HCT116 (cell line): ENCODE measurements at regions not wholly inside any gene's neighbourhood (a gene's known extent, or its start where the extent isn't known, plus 50 kb on each side); places are given as distances from the start of the nearest gene placed in this dataset.

Source experiments
- ATAC-seq: fragments of 200-7000 bp; cut with Tn5 transposase; 2 replicates; pipeline ENCODE4 v1.9.1; 2020; ENCODE audit warnings: mild to moderate bottlenecking, moderate library complexity
- BruUV-seq: library from RNA; stranded (reverse); fragments of 400-500 nt; replicated peaks from 2 replicates; lab custom pipeline; 2021; lab: Mats Ljungman, UMichigan
- CTCF ChIA-PET: fragments of 300-600 bp; sonication (Branson Sonifier 250); formaldehyde crosslinking; loops from one replicate; lab custom pipeline; 2021; ENCODE audit warnings: antibody characterized with exemption; lab: Charles Lee
- POLR2A ChIA-PET: fragments of 300-600, 350-600 bp; sonication (Branson Sonifier 250); formaldehyde crosslinking; loops from one replicate; lab custom pipeline; 2021; ENCODE audit warnings: antibody characterized with exemption; lab: Charles Lee
- RAD21 ChIA-PET, 2 experiments: fragments of 300-600 bp; sonication (Branson Sonifier 250); formaldehyde crosslinking; loops; one replicate each; lab custom pipeline; 2023; ENCODE audit warnings: low total read pairs in 2 of 2; ENCODE audit not compliant: uncharacterized antibody in 2 of 2, unreplicated experiment in 2 of 2, low non-redundant PET in 1 of 2; lab: Charles Lee
- DNase-seq: peaks from one replicate; pipeline ENCODE4 v3.0.0-alpha.2; 2010; ENCODE audit warnings: low read depth, low spot score
- H2AFZ ChIP-seq: fragments of 200-600 bp; shearing (Covaris generic), sonication (generic); 2 replicates; pipeline ENCODE4 v1.6.1; 2017; ENCODE audit warnings: low read depth, mixed run types, mixed read lengths, antibody characterized with exemption, low read length; ENCODE audit not compliant: poor library complexity, severe bottlenecking
- H3K27ac ChIP-seq: 2 replicates; pipeline ENCODE4 v1.5.1; 2012; ENCODE audit warnings: low read depth, low read length
- H3K27me3 ChIP-seq: fragments of 200-600 bp; sonication (generic); 2 replicates; pipeline ENCODE4 v1.6.1; 2016; ENCODE audit warnings: mixed run types, low read length, mixed read lengths; ENCODE audit not compliant: insufficient read depth
- H3K36me3 ChIP-seq, 2 experiments: fragments of 200-500 bp in 1 of 2; fragments of 200-600 bp in 1 of 2; sonication (Bioruptor generic) in 1 of 2; sonication (generic) in 1 of 2; 2 replicates each; pipeline versions ENCODE4 v1.5.1 to v1.6.1; 2014 to 2016; ENCODE audit warnings: low read length in 2 of 2, inconsistent platforms in 1 of 2, mixed read lengths in 1 of 2, mixed run types in 1 of 2; ENCODE audit not compliant: insufficient read depth in 2 of 2, control insufficient read depth in 1 of 2
- H3K4me1 ChIP-seq, 2 experiments: fragments of 200-600 bp in 1 of 2; sonication (generic) in 1 of 2; 2 replicates each; pipeline versions ENCODE4 v1.5.1 to v1.6.1; 2012 to 2017; ENCODE audit warnings: low read length in 2 of 2, inconsistent platforms in 1 of 2, mild to moderate bottlenecking in 1 of 2, mixed read lengths in 1 of 2, mixed run types in 1 of 2, moderate library complexity in 1 of 2; ENCODE audit not compliant: insufficient read depth in 2 of 2, control insufficient read depth in 1 of 2
- H3K4me2 ChIP-seq: fragments of 200-600 bp; sonication (generic); 2 replicates; pipeline ENCODE4 v1.6.1; 2017; ENCODE audit warnings: mixed run types, low read length, mixed read lengths
- H3K4me3 ChIP-seq, 2 experiments: fragments of 200-600 bp in 1 of 2; sonication (generic) in 1 of 2; replicated peaks in 1 of 2; 2 replicates each; pipeline ENCODE4 v1.5.1; 2011 to 2016; ENCODE audit warnings: low read length in 2 of 2, control low read depth in 1 of 2, low read depth in 1 of 2, mild to moderate bottlenecking in 1 of 2, mixed read lengths in 1 of 2, mixed run types in 1 of 2
- H3K79me2 ChIP-seq: fragments of 200-600 bp; sonication (generic); 2 replicates; pipeline ENCODE4 v1.6.1; 2017; ENCODE audit warnings: mild to moderate bottlenecking, mixed run types, low read length, moderate library complexity, mixed read lengths; ENCODE audit not compliant: insufficient read depth
- H3K9ac ChIP-seq: fragments of 200-600 bp; sonication (generic); 2 replicates; pipeline ENCODE4 v1.6.1; 2016; ENCODE audit warnings: low read length, mixed read lengths
- H3K9me2 ChIP-seq: fragments of 200-600 bp; sonication (generic), shearing (Covaris generic); 2 replicates; pipeline ENCODE4 v1.6.1; 2017; ENCODE audit warnings: mixed run types, mild to moderate bottlenecking, moderate library complexity; ENCODE audit not compliant: insufficient read depth
- H3K9me3 ChIP-seq, 2 experiments: fragments of 200-500 bp in 1 of 2; fragments of 200-600 bp in 1 of 2; sonication (Bioruptor generic) in 1 of 2; sonication (generic) in 1 of 2; 2 replicates each; pipeline ENCODE4 v1.6.1; 2014 to 2017; ENCODE audit warnings: low read length in 2 of 2, mixed read lengths in 2 of 2, inconsistent platforms in 1 of 2, low read depth in 1 of 2, mild to moderate bottlenecking in 1 of 2, mixed run types in 1 of 2, moderate library complexity in 1 of 2; ENCODE audit not compliant: control insufficient read depth in 1 of 2, insufficient read depth in 1 of 2
- H4K20me1 ChIP-seq: fragments of 200-600 bp; sonication (generic), shearing (Covaris generic); 2 replicates; pipeline ENCODE4 v1.6.1; 2017; ENCODE audit warnings: mixed run types, mild to moderate bottlenecking, moderate library complexity; ENCODE audit not compliant: insufficient read depth
- CBX3 ChIP-seq: IDR thresholded peaks from 2 replicates; pipeline ENCODE4 v1.6.1; 2012; ENCODE audit warnings: low read depth
- CEBPB ChIP-seq: IDR thresholded peaks from 2 replicates; pipeline ENCODE4 v1.6.1; 2012; ENCODE audit warnings: low read depth
- EGR1 ChIP-seq: IDR thresholded peaks from 2 replicates; pipeline ENCODE4 v1.6.1; 2012; ENCODE audit warnings: low read depth
- EZH2phosphoT487 ChIP-seq: fragments of 200-600 bp; IDR thresholded peaks from 2 replicates; pipeline ENCODE4 v1.6.1; 2018; ENCODE audit warnings: antibody characterized with exemption, borderline replicate concordance
- FOSL1 ChIP-seq: IDR thresholded peaks from 2 replicates; pipeline ENCODE4 v1.6.1; 2012; ENCODE audit warnings: low read depth
- JUND ChIP-seq: IDR thresholded peaks from 2 replicates; pipeline ENCODE4 v1.6.1; 2012
- POLR2A ChIP-seq: IDR thresholded peaks from 2 replicates; pipeline ENCODE4 v1.7.0; 2011; ENCODE audit warnings: borderline replicate concordance; ENCODE audit not compliant: insufficient read depth, insufficient read length; ENCODE audit errors: extremely low read depth
- POLR2AphosphoS5 ChIP-seq: IDR thresholded peaks from 2 replicates; pipeline ENCODE4 v1.6.1; 2011; ENCODE audit warnings: mild to moderate bottlenecking, low read depth, low read length, moderate library complexity
- RAD21 ChIP-seq: IDR thresholded peaks from 2 replicates; pipeline ENCODE4 v1.6.1; 2012; ENCODE audit warnings: low read depth, mild to moderate bottlenecking
- SIN3A ChIP-seq: IDR thresholded peaks from 2 replicates; pipeline ENCODE4 v1.6.1; 2012; ENCODE audit warnings: low read depth
- SP1 ChIP-seq: IDR thresholded peaks from 2 replicates; pipeline ENCODE4 v1.6.1; 2012; ENCODE audit warnings: low read depth
- SRF ChIP-seq: IDR thresholded peaks from 2 replicates; pipeline ENCODE4 v1.6.1; 2012; ENCODE audit warnings: low read depth
- TCF7L2 ChIP-seq: IDR thresholded peaks from 2 replicates; pipeline ENCODE4 v1.7.0; 2011; ENCODE audit warnings: borderline replicate concordance, inconsistent platforms; ENCODE audit not compliant: insufficient read depth, insufficient read length; ENCODE audit errors: extremely low read depth
- YY1 ChIP-seq: IDR thresholded peaks from 2 replicates; pipeline ENCODE4 v1.6.1; 2011; ENCODE audit warnings: low read length, low read depth, moderate library complexity, mild to moderate bottlenecking; ENCODE audit not compliant: insufficient replicate concordance; ENCODE audit errors: extremely low read depth
- ZFX ChIP-seq: fragments of 450-650 bp; IDR thresholded peaks from 2 replicates; pipeline ENCODE4 v1.6.1; 2017
- intact Hi-C: fragments of 100-400 bp; cut with micrococcal nuclease; formaldehyde crosslinking; loops from 2 replicates; pipeline ENCODE4 v1.10.0; 2022
- TF ChIP-seq, protein P1 (sequence below): IDR thresholded peaks from 2 replicates; pipeline ENCODE4 v1.6.1; 2012
- TF ChIP-seq, protein P2 (sequence below): IDR thresholded peaks from 2 replicates; pipeline ENCODE4 v1.6.1; 2012
- TF ChIP-seq, protein P3 (sequence below): IDR thresholded peaks from 2 replicates; pipeline ENCODE4 v1.6.1; 2011; ENCODE audit warnings: mild to moderate bottlenecking, low read length, moderate library complexity; ENCODE audit not compliant: insufficient replicate concordance; ENCODE audit errors: extremely low read depth

DNA sequence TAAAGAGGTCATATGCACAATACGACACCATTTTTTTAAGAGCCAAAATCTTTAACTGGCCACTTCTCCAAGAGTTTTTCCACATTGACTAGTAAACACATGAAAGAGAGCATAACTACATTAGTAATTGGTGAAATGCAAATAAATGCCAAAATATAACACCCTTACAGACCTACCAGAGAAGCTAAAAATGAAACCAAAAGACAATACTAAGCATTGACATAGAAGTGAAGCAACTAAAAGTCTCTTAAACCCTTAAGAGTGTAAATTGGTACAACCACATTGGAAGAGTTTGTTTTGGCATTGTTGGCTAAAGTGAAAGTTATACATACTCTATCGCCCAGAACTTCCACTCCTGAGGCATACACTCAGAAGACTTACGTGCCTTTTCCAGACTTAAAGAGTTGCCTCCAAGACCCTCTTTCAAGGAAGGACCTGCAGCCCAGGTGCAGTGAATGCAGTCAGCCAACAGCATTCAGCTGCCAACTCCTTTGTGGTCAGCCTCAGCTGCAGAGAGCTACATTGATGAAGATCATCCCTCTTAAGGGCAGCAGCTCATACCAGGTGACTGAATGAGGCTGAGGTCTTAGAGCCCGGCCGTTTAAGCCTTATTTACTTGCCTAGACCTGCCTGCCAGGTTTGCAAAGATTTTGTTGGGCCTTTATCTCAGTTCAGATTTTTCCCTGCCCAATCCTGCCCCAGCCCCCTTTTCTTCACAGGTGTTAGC is 839.1 kb upstream of the ADGRL2 start:
- Histone ChIP-seq H3K4me3 (no peak overlapping the region), H3K9me3 (no peaks in the 10 kb centered on the region), H3K27ac (no peak overlapping the region), H3K4me1 (no peaks in the 10 kb centered on the region), H3K4me2 (no peak overlapping the region), H3K27me3 (no peaks in the 10 kb centered on the region), H2AFZ (no peak overlapping the region), H3K9ac (no peak overlapping the region), H3K79me2 (no peaks in the 10 kb centered on the region), H4K20me1 (no peaks in the 10 kb centered on the region), H3K9me2 (no peaks in the 10 kb centered on the region), H3K36me3 (no peaks in the 10 kb centered on the region)
- ChIA-PET CTCF (no interaction called here), POLR2A (no interaction called here), RAD21 (no interaction called here)
- TF ChIP-seq SIN3A (no peak), TCF7L2 (no peak), EZH2phosphoT487 (no peak), POLR2AphosphoS5 (no peak), CBX3 (no peak), SRF (no peak), POLR2A (no peak)
- TF ChIP-seq, protein P1, sequence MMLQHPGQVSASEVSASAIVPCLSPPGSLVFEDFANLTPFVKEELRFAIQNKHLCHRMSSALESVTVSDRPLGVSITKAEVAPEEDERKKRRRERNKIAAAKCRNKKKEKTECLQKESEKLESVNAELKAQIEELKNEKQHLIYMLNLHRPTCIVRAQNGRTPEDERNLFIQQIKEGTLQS, result no peak
- TF ChIP-seq, protein P2, sequence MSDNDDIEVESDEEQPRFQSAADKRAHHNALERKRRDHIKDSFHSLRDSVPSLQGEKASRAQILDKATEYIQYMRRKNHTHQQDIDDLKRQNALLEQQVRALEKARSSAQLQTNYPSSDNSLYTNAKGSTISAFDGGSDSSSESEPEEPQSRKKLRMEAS, result no peak
- no peak for DNase-seq
- intact Hi-C loops, result no loop called here
- ATAC-seq, result no peak
- BruUV-seq, result no TSS peak

DNA sequence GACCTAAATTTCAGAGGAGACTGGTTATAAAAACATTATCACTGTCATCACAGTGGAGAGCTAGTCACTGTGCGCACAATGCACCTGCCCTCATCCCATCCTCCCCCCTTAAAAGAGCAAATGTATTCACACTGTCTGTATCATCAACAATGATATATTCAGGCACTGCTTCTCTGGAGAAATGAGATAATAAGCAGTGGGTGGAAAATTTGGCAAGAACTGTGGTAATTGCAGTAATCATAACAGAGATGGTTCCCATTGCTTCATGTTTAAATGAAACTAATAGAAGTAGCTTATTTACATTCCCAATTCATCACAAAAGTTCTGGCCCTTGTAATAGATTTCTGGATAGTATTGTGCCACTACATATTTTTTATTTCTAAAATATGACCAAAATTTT is 867.4 kb upstream of the ADGRL2 start:
- Histone ChIP-seq H3K9ac (no peak overlapping the region), H2AFZ (no peak overlapping the region), H4K20me1 (no peaks in the 10 kb centered on the region; the same call in 1 of the 2 replicates), H3K4me3 (no peak overlapping the region), H3K4me1 (no peaks in the 10 kb centered on the region), H3K27ac (no peak overlapping the region), H3K9me2 (no peaks in the 10 kb centered on the region), H3K36me3 (no peaks in the 10 kb centered on the region), H3K4me2 (no peak overlapping the region), H3K79me2 (no peaks in the 10 kb centered on the region), H3K9me3 (peaks cover 3 to 9% of the 10 kb centered on the region in 2 experiments; a peak in 2 of 4 replicates), H3K27me3 (no peaks in the 10 kb centered on the region)
- DNase-seq, result no peak
- intact Hi-C loops, result no loop called here
- RAD21 ChIA-PET, result no interaction called here
- TF ChIP-seq JUND, result no peak
- TF ChIP-seq FOSL1, result no peak
- no peak for TF ChIP-seq CBX3
- TF ChIP-seq, protein P2, result no peak
- TF ChIP-seq SRF, result no peak
- no peak for TF ChIP-seq CEBPB
- TF ChIP-seq EGR1, result no peak
- TF ChIP-seq ZFX, result no peak
- TF ChIP-seq SIN3A, result no peak
- TF ChIP-seq, protein P1, result no peak
- TF ChIP-seq RAD21, result no peak
- TF ChIP-seq, protein P3, sequence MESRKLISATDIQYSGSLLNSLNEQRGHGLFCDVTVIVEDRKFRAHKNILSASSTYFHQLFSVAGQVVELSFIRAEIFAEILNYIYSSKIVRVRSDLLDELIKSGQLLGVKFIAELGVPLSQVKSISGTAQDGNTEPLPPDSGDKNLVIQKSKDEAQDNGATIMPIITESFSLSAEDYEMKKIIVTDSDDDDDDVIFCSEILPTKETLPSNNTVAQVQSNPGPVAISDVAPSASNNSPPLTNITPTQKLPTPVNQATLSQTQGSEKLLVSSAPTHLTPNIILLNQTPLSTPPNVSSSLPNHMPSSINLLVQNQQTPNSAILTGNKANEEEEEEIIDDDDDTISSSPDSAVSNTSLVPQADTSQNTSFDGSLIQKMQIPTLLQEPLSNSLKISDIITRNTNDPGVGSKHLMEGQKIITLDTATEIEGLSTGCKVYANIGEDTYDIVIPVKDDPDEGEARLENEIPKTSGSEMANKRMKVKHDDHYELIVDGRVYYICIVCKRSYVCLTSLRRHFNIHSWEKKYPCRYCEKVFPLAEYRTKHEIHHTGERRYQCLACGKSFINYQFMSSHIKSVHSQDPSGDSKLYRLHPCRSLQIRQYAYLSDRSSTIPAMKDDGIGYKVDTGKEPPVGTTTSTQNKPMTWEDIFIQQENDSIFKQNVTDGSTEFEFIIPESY, result no peak
- no peak for TF ChIP-seq EZH2phosphoT487
- TF ChIP-seq YY1, result no peak
- TF ChIP-seq SP1, result no peak
- BruUV-seq, result no TSS peak
- POLR2A ChIA-PET, result no interaction called here
- no peak for ATAC-seq
- CTCF ChIA-PET, result no interaction called here
